NCI-H2107 treated with DMSO at 0.1 percent for 48 hours (cell line): ENCODE measurements at regions not wholly inside any gene's neighbourhood (a gene's known extent, or its start where the extent isn't known, plus 50 kb on each side); places are given as distances from the start of the nearest gene placed in this dataset.
"Not testable (repeated sequence)": the region's sequence is repeated elsewhere in the genome, so short reads cannot be mapped to it uniquely, and the experiment has no call there.

Source experiments
- DNase-seq: peaks from one replicate; lab custom pipeline; 2025; ENCODE audit not compliant: unreplicated experiment; lab: John Stamatoyannopoulos, UW

DNA sequence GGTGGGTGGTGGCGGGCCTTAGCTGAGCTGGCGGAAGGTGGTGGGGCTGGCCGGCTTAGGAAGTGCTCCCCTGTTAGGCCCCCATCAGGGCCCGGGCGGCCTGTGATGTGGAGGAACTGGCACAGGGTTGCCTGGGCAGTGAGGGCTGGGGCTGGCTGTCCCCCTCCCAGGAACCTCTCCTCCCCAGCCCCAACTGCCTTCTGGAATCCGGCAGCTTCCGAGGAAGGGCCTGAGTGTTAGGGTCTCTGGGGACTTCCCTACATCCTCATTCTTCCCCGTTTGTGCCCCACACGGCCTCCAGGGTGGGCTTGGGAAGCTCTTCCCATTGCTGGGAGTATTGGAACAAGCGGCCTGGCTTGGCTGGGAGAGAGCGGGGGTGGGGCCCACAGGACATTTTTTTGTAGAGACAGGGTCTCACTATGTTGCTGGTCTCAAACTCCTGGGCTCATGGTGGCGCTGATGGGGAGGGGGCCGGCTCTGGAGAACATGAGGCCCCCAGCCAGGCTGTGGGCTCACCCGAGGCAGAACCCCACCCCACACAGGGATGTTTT lies 89.9 kb upstream of the CIBAR2 start:
- DNase-seq: no peak

DNA sequence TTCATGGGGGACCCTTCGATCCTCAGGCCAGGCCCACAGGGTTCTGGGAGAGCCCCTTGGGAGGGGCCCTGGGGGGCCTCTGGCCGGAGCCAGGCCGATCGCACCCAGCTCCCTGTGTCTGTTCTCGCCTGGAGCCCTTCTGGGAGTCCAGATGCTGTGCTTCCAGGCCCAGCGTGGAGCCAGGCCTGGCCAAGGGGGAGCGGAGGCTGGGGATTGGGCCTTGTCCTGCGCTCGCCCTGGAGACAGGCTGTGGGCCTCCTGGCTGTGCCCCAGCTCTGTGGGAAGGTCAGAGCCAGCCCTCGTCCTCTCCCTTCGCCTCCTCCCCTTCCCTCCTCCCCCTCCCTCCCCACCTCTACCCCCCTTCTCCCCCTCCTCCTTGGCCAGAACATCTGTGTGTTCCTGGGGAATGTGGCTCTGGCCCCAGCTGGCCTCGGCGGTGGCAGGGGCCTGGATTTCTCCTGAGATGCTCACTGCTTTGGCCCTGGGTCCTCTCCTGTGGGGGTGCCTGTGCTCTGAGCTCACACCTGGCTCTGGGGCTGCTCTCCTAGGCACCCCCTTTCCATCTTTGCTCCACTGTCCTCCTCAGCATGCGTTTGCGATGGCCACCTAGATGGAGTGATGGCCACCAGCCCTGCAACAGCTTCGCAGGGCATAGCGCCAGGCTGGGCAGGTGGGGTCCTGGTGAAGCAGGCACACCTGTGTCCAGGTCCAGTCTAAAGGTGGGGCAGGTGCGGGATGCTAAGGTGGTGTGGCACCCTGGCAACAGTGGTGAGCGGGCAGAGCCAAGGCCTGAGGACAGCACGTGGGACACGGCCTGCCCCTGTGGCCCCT lies 90.6 kb upstream of the CIBAR2 start:
- DNase-seq: no peak

DNA sequence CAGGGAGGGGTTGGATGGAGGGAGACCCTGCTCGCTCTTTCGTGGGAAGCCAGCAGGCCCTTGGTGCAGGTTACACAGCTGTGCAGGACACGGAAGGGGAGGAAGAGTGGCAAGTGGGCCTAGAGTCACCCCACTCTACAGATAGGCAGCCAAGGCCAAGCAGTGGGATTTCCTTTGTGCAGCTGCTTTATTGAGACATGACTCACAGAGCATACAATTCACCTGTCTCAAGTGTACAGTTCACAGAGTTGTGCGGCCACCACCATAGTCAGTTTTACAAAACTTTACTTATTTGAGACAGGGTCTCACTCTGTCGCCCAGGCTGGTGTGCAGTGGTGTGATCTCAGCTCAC lies 91.2 kb upstream of the CIBAR2 start:
- DNase-seq: no peak

DNA sequence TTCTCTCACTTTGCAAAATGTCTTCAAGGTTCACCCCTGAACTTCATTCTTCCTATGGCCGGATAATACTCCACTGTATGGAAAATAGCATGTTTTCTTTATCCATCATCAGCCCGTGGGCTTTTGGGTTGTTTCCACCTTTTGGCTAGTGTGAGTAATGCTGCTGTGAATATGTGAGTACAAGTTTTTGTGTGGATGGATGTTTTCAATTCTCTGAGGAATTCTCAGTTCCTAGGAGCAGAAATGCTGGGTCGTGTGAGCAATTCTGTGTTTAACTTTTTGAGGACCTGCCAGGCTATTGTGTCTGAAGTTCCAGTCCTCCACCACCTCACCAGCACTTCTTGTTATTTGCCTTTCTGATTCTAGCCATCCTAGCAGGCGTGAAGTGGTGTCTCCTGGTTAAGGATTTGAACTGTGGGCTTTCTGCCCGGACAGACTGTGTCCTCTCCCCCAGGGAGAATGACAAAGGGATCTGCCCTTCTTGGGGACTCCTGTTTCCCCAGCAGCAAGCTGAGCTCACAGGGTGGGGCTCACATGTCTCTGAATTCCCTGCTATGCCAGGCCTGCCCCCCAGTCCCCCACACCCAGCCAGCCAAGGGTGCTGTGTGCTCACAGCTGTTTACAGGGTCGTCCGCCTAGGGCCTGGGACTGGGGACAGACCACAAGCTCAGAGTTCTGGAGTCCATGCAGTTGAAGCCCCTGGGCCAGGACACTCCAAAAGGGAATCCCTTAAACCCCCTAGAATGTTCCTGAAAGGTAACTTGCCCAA lies 92.2 kb upstream of the CIBAR2 start:
- DNase-seq: no peak

DNA sequence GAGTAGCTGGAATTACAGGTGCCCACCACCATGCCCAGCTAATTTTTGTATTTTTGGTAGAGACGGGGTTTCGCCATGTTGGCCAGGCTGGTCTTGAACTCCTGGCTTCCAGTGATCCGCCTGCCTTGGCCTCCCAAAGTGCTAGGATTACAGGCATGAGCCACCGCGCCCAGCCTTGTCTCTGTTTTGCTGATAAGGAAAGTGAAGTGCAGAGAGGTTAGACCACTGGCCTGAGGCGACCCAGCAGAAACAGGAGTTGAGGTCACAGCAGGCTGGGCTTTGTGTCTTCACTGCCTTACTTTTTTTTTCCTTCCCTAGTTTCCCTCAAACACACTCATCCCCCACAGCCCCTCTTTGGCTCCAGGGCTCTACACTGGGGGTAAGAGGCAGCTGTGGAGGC lies 93.0 kb upstream of the CIBAR2 start:
- not testable (repeated sequence) for DNase-seq

DNA sequence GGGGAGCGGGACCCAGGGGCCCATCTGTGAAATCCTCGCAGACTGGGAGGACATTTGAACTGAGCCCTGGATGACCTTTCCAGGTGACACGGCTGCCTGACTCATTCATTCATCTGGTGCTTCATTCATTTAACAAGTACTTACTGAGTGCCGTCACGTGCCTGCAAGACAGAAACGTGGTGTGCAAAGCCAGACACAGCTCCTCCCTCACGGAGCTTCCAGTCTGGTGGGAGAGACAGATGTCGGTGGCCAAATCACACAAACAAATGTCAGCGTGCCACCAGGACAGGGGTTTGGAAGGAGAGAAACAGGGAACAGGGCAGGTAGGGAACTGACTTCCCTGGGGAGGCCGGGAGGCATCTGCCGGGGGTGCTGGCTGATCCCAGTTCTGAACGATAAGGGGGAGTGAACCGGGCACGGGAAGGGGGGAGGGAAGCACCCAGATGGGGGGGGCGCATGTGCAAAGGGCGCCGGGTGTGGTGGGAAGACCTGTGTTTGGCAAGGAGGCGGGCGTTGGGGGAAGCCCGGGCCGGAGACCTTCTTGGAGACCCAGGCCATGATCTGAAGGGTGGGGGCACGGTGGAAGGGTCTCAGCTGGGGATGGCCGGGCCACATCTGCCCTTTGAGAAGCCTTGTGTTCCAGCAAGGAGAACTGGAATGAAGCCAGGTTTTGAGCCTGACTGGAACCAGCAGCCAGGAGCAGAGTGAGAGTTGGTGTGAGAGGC lies 93.6 kb upstream of the CIBAR2 start:
- no peak for DNase-seq

DNA sequence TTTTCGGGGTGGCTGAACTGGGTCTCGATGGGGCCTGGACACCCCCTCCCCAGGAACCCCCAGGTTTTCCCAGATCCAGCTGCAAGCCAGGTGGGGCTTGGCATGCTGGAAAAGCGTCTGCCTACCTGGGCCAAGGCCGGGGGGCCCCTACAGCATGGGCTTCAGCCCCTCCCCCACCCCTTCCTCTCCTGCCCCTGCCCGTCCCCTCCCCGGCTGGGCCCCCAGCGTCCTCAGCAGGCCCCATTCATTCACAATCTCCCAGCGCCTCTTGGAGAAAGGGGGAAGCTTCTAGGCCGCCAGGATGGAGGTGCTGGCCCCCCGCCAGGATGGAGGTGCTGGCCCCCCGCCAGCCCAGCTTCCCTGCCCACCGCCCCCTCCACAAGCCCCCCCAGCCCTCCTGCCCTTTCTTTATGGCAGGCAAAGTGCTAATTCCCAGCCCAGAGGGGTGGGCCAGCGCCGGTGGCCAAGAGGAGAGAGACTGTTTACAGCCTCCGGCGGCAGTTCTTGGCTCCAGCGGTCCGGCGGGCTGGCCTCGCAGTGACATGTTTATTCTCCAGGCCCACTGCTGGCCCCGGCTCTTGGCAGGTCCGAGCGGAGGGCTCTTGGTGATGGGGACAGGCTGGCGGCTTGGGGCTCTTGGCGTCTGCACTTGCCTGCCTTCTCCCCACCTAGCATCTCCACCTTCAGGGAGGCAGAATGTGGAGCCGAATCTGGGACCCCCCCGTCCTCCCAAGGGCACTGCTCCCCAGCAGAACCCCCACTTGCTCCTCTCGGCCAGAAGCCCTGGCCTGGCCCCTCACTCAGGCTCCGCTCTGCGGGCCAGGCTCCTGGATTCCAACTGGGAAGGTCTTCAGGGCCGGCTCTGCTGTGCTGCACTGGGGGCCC lies 94.4 kb upstream of the CIBAR2 start:
- no peak for DNase-seq

DNA sequence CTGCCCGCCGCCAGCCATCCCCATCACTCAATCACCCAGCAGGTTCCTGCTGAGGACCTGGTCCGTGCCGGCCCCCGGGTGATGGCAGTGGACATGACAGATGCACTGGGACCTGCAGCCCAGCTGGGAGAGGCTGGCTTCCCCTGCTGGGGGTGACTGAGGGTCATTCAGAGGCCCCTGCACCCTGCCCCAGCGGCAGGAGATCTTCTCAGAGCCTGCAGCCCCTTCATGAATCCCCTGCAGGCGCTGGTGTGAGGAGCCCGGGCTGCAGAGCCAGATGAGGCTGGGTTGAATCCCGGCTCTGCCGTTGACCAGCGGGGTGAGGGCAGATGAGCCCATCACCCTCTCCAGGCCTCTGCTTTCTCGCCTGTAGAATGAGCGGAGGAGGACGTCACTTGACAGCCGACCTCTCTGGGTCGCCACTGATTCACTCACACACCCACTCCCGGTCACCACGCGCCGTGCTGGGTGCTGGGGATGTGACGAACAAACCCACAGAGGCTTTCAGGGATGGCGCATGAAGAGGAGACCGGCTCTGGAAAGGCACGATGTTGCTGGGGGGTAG lies 95.2 kb upstream of the CIBAR2 start:
- DNase-seq: no peak

DNA sequence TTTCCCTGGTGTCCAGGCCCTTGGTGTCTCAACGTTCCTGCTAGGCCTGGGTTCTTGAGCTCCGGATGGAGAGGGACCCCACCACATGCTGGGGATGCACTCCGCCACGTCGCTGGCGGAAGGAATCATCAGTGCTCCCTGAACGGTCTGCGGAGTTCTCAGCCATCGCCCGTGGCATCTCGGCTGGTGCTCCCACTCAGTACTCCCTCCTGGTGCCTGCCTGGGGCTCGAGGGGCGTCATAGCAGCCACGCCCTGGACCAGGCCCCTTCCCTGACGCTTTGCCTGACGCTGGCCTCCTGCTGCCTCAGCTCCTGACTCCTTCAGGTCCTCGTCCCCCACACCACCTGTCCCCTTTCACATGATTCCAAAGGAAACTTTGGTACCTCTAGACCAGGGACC lies 95.9 kb upstream of the CIBAR2 start:
- no peak for DNase-seq

DNA sequence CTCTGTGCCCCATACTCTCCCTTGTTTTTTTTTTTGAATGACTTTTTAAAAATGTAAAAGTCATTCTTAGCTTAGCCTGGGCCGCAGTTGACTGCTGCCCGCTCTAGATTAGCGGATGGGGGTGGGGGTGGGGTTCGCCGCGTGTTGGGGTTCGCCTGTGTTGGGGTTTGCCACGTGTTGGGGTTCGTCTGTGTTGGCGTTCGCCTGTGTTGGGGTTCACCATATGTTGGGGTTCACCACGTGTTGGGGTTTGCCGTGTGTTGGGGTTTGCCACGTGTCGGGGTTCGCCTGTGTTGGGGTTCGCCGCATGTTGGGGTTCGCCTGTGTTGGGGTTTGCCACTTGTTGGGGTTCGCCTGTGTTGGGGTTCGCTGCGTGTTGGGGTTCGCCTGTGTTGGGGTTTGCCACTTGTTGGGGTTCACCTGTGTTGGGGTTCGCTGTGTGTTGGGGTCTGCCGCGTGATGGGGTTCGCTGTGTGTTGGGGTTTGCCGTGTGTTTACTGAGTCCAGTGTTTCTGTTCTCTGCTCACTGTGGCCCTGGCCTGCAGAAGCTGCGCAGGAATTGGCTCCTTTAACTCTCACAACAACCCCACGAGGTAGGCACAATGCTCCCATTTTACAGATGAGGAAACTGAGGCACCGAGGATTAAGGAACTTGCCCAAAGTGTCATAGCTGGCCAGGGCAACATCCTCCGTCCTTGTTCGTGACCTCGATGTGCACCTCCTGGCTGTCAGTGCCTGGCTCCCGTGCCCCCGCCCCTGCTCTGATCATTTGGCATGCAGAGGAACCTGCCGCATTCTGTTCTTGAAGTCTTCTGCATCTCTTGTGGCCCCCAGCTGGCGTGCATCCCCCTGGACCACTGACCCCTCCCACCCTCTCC lies 96.6 kb upstream of the CIBAR2 start:
- no peak for DNase-seq

DNA sequence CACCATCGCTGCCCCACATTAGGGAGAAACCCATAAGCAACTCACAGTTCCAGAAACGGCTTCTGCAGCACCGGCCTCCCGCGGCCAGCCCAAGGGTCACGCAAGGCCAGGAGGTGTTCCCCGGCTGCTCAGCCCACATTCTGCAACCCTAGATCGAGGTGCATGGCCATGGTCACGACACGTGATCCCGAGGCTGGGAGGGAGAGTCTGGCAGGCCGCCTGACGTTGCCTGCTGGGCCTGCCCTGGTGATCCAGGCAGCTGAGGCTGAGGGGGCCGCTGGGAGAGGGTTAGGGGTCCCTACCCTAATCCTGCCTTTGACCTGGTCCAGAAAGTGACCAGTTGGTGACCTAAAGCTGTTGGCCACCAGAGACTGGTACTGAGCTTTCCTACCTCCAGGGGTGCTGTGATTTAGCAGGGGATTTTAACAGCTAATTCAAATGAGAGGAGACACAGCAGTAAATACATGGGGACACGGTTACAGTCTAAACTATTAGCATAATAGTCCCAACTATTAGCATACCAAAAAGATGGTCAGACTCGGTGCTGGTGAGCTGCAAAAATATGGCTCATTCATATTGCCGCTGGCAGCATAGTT lies 97.4 kb upstream of the CIBAR2 start:
- no peak for DNase-seq

DNA sequence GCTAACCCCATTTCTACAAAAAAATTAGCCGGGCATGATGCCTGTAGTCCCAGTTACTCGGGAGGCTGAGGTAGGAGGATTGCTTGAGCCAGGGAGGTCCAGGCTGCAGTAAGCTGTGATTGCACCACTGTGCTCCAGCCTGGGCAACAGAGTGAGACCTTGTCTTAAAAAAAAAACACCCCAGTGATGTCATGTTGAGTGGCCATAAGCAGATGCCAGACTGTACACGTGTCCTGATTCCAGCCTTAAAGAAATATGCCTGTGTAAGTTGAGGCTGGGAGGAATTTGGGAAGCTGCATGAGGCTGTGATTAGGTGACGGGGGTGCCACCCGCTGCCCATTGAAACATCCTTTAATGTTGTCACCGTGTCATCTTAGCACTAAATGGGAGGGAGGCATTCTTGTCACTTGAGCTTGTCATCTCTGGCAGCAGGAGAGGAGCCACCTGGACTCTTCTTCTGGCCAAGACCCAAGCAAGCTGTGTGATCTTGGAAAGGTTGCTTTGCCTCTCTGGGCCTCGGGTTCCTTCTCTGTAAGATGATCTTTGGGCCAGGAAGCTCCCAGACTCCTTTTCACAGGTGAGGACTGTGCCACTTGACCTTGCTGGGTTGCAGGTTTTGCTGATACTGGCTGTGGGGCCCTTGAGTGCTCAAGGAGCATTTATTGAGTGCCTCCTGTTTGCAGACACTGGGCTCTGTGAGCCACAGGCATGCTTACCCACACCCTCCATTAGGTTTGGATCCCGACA lies 98.3 kb upstream of the CIBAR2 start:
- DNase-seq: no peak

DNA sequence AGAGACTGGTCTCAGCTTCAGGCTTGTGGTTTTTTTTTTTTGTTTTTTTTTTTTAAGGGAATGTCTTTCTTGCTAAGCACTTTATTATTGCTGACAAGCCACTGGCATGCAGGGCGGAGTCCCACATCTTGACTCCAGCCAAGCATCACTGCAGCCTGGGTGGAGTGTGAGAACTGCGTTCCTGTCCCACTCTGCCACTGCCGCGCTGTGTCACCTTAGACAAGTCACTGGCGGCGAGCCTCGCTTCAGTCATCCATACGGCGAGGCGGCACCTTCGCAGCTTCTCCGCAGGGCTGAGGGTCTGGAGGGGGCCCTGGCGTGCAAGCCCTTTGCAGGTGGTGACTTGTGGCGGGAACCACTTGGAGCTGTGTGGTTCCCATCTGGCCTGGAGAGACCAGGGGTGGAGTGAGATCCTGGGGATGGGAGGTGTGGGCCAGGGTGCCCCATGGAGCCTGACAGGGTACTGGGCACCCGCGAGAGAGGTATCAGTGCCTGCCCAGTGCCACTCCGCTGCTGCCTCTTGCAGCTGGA lies 99.1 kb upstream of the CIBAR2 start:
- no peak for DNase-seq

DNA sequence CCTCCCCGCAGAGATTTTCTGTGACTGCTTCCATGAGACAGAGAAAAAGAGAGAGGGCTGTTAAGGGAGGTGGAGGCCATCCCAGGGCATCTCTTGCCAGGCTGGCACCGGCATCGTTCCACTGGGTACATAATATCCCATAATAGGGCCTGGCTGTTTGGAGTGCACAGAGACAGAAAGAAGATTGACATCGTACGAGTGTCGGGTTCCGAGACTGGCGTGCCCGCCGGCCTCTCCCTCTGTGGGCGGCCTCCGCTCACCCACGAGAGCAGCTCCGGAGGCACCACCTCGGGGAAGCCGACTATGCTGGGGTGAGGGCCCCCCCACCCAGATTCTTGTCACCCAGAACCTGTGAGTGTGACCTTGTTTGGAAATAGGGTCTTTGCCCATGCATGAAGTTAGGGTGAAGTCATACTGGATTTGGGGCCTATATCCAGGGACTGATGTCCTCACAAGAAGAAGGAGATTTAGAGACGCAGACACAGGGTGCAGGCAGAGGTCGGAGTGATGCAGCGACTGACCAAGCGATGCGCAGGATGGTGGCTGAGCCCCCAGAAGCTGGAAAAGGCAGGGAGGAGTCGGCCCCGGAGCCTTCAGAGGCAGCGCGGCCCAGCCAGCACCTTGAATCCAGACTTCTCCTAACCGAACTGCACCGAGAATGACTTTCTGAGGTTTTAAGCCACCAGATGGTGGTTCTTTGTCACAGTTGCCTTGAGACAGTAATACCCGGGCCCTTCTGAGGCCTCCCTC lies 101.8 kb upstream of the CIBAR2 start:
- no peak for DNase-seq

DNA sequence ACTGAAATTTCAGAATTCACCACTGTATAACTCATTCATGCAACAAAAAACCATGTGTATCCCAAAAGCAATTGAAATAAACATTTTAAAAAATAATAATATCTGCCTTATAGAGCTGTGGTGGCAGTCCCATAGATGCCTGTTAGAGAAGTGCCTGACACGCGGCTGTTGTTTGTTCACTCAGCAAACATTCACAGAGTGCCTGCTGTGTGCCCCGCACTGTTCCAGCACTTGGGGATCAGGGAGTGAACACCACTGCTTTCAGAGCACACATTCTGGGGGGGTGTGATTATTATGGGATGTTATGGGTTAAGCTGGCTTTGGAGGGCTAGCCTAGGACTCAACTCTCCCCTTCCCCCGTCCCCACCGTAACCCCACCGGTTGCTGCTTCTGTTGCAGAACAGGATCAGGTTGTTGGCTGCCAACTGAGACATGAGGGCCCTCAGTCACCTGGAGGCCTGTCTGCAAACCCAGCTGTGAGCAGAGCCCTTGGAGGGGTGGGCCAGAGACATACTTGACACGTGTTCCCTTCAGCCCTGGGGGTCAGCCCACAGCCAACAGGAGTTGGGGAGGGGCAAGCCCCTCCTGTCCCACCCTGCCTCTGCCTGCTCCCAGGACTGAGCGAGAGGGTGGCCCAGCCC lies 103.3 kb upstream of the CIBAR2 start:
- DNase-seq: no peak

DNA sequence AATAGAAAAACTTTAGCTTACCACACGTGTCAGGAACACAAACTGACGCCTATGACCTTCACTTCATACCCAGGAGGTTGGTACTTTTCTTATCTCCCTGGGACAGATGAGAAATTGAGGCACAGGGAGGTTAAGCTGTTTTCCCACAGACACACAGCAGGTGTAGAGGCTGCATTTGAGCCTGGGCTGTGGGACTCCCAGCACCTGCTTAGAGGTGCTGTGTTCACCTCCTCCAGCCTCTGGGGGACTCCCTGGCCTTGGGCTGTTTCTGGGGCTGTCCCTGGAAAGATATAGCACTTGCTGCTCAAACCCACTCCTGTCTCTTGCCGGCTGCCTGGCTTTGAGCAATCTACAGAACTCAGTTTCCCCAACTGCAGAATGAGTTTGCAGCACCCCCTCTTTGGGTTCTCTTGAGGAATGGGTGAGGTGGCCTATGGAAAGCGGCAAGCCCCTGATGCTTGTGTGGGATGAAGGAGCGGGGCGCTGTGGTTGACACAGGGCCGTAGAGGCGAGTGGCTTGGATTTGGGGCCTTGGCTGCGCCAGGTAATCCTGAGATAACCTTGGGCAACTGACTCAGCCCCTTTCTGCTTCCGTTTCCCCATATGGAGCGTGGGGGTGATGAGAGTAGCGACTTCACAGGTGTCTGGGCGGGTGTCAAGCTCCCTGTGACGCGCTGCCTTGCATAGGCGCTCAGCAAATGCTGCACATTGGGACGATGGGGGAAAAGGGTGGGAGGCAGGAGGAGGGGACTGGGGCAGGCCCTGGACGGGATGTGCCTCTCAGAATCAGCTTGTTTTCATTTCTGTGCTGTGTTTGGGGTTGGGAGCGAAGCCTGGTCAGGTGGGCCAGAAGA lies 104.5 kb upstream of the CIBAR2 start:
- DNase-seq: no peak
